OCI-LY3 (cell line): ENCODE measurements at regions not wholly inside any gene's neighbourhood (a gene's known extent, or its start where the extent isn't known, plus 50 kb on each side); places are given as distances from the start of the nearest gene placed in this dataset.

Experiments used
- EZH2phosphoT487 ChIP-seq: fragments of 200-600 bp; shearing (Covaris generic); IDR thresholded peaks from 2 replicates; pipeline ENCODE4 v1.6.1; 2018; ENCODE audit warnings: antibody characterized with exemption, mixed run types, low read depth
- TF ChIP-seq, protein P1 (sequence below): fragments of 200-600, 300-600 bp; sonication (generic); IDR thresholded peaks from 2 replicates; pipeline ENCODE4 v1.5.1; 2014; ENCODE audit warnings: antibody characterized with exemption, low read length, low read depth

DNA sequence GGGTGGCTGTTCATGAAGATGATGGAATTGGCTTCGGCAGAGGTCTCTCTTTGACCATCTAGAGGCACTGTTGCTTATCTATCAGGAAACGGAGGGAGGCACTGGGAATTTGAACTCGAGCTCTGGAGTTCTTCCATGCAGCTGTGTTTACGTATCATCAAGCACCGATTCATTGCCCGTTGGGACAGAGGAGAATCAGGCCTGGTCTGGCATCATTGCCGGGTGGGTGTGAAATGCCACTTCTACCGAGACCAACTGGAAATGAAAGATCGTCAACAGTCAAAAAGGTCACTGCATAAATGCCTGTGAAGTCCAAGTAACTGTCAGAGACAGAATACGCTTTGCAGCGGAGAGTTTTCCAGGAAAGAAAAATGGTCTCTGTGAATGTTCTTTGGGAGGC lies 166.9 kb downstream of the ASMT start:
- TF ChIP-seq, protein P1, sequence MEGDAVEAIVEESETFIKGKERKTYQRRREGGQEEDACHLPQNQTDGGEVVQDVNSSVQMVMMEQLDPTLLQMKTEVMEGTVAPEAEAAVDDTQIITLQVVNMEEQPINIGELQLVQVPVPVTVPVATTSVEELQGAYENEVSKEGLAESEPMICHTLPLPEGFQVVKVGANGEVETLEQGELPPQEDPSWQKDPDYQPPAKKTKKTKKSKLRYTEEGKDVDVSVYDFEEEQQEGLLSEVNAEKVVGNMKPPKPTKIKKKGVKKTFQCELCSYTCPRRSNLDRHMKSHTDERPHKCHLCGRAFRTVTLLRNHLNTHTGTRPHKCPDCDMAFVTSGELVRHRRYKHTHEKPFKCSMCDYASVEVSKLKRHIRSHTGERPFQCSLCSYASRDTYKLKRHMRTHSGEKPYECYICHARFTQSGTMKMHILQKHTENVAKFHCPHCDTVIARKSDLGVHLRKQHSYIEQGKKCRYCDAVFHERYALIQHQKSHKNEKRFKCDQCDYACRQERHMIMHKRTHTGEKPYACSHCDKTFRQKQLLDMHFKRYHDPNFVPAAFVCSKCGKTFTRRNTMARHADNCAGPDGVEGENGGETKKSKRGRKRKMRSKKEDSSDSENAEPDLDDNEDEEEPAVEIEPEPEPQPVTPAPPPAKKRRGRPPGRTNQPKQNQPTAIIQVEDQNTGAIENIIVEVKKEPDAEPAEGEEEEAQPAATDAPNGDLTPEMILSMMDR, result no peak
- no peak for TF ChIP-seq EZH2phosphoT487
